ENCODE measurements at regions not wholly inside any gene's neighbourhood (a gene's known extent, or its start where the extent isn't known, plus 50 kb on each side); places are given as distances from the start of the nearest gene placed in this dataset.
"Not testable (repeated sequence)": the region's sequence is repeated elsewhere in the genome, so short reads cannot be mapped to it uniquely, and the experiment has no call there.

GRCh38 chr21:13937236-13937635, 273.5 kb downstream of the LIPI start:
- TF ChIP-seq POLR2A (IDR thresholded peaks at IDR 0.05) (no peak), CTCF (IDR thresholded peaks at IDR 0.05) (no peak)
- Histone ChIP-seq H3K4me3 (no peak overlapping the region), H3K27me3 (no peaks in the 10 kb centered on the region), H3K9me3 (peaks cover 0 to 3% (median 0%) of the 10 kb centered on the region in 12 donors), H3K4me1 (no peaks in the 10 kb centered on the region), H3K36me3 (no peaks in the 10 kb centered on the region), H3K27ac (no peak overlapping the region)
- ATAC-seq (no peak), DNase-seq (peak in 1 of 5 donors; percentile 44)
- WGBS, 4 donors, result 85 to 91% (median 88%) methylated on average over 21 of the region's 21 CpGs
- intact Hi-C loops (cut with DNase I), result no loop called here

- intact Hi-C loops (cut with DNase I); H3K4me1 ChIP-seq; H3K36me3 ChIP-seq; H3K27ac ChIP-seq; H3K9me3 ChIP-seq; H3K4me3 ChIP-seq; ATAC-seq; H3K27me3 ChIP-seq: not testable (repeated sequence)
- 85 to 96% (median 93%) methylated on average over 4 to 38 of the region's 38 CpGs for WGBS, 4 donors
- peak in 1 of 5 donors; percentile 52 for DNase-seq
These were observed 274.5 kb downstream of the LIPI start for GRCh38 chr21:13936033-13936937.

GRCh38 chr21:13935396-13936032, 275.2 kb downstream of the LIPI start:
- DNase-seq, result peak in 2 of 5 donors; percentile 4 to 36
- ATAC-seq; H3K27ac ChIP-seq; H3K4me3 ChIP-seq; intact Hi-C loops (cut with DNase I); H3K9me3 ChIP-seq; H3K27me3 ChIP-seq; H3K4me1 ChIP-seq; H3K36me3 ChIP-seq: not testable (repeated sequence)
- WGBS, 4 donors, result 84 to 95% (median 90%) methylated on average over 9 to 26 of the region's 26 CpGs

GRCh38 chr21:13934887-13935342, 275.8 kb downstream of the LIPI start:
- H3K27me3 ChIP-seq; H3K27ac ChIP-seq; H3K9me3 ChIP-seq; ATAC-seq; H3K4me3 ChIP-seq; H3K36me3 ChIP-seq; intact Hi-C loops (cut with DNase I); H3K4me1 ChIP-seq: not testable (repeated sequence)
- DNase-seq, result peak in 2 of 5 donors; percentile 18 to 38
- WGBS, 4 donors, result 88 to 95% (median 91%) methylated on average over 12 to 23 of the region's 23 CpGs

- H3K36me3 ChIP-seq; intact Hi-C loops (cut with DNase I); H3K4me3 ChIP-seq; H3K4me1 ChIP-seq; H3K9me3 ChIP-seq; H3K27me3 ChIP-seq; H3K27ac ChIP-seq; DNase-seq; ATAC-seq: not testable (repeated sequence)
- WGBS, 4 donors, result 47 to 67% (median 52%) methylated on average over 1 of the region's 1 CpG; no CpG with 5 or more reads in 1 of the 4 donors
These were observed 287.6 kb downstream of the LIPI start for GRCh38 chr21:13923175-13923574.

GRCh38 chr21:13921455-13921854, 289.3 kb downstream of the LIPI start:
- ATAC-seq; intact Hi-C loops (cut with DNase I): not testable (repeated sequence)

GRCh38 chr21:13907385-13907784, 297.8 kb downstream of the POTED start:
- H3K27me3 ChIP-seq; DNase-seq; intact Hi-C loops (cut with DNase I); H3K36me3 ChIP-seq; H3K4me1 ChIP-seq; ATAC-seq; H3K4me3 ChIP-seq; H3K9me3 ChIP-seq; H3K27ac ChIP-seq: not testable (repeated sequence)
- WGBS, 4 donors, result 62 to 80% (median 64%) methylated on average over 1 to 10 of the region's 10 CpGs; no CpG with 5 or more reads in 1 of the 4 donors

More at GRCh38 chr21:13921455-13921854, 289.3 kb downstream of the LIPI start:
- H3K27me3 ChIP-seq, H3K4me1 ChIP-seq, H3K9me3 ChIP-seq, H3K4me3 ChIP-seq, H3K36me3 ChIP-seq, H3K27ac ChIP-seq, DNase-seq: not testable (repeated sequence)
- 58 to 93% (median 80%) methylated on average over 1 of the region's 1 CpG for whole genome bisulfite sequencing, 4 donors

GRCh38 chr21:13896596-13897247, 287.1 kb downstream of the POTED start:
- H3K27ac ChIP-seq; H3K4me3 ChIP-seq; DNase-seq; H3K9me3 ChIP-seq; H3K4me1 ChIP-seq; H3K36me3 ChIP-seq; H3K27me3 ChIP-seq; ATAC-seq; intact Hi-C loops (cut with DNase I): not testable (repeated sequence)
- 71 to 79% (median 75%) methylated on average over 4 of the region's 4 CpGs for whole genome bisulfite sequencing, 4 donors

- H3K4me3 ChIP-seq; H3K4me1 ChIP-seq; DNase-seq; intact Hi-C loops (cut with DNase I); ATAC-seq; H3K27ac ChIP-seq; H3K36me3 ChIP-seq; H3K27me3 ChIP-seq; H3K9me3 ChIP-seq: not testable (repeated sequence)
- WGBS, 4 donors, result 25 to 39% (median 30%) methylated on average over 2 of the region's 2 CpGs
These were observed 284.0 kb downstream of the POTED start for GRCh38 chr21:13893617-13894016.

All from heart left ventricle (tissue), 16 donors.